ENCODE measurements at regions not wholly inside any gene's neighbourhood (a gene's known extent, or its start where the extent isn't known, plus 50 kb on each side); places are given as distances from the start of the nearest gene placed in this dataset.

- no peaks in the 10 kb centered on the region for H3K9me3 Mint-ChIP-seq
These were observed 214.3 kb downstream of the OGFRL1 start for GRCh38 chr6:71502956-71503355.

More at GRCh38 chr6:71502956-71503355, 214.3 kb downstream of the OGFRL1 start:
- H4K20me1 ChIP-seq (ENCODE audit: control insufficient read depth, insufficient read depth, insufficient read length) = no peaks in the 10 kb centered on the region
- no peak overlapping the region for H2BK20ac ChIP-seq (ENCODE audit: low read depth, low read length, poor library complexity, severe bottlenecking)
- H3K56ac ChIP-seq (ENCODE audit: insufficient read length, low read depth, low read length) = no peak overlapping the region
- no peak overlapping the region for H3T11ph ChIP-seq (ENCODE audit: low read length)
- DNase-seq = no peak
- H3K27ac ChIP-seq (ENCODE audit: insufficient read length, low read depth, low read length) = no peak overlapping the region
- H3K27me3 Mint-ChIP-seq (ENCODE audit: low read depth) = no peaks in the 10 kb centered on the region
- H3K4me3 Mint-ChIP-seq = no peak overlapping the region
- H3K27ac Mint-ChIP-seq = no peak overlapping the region; a peak in 1 of 7 replicates
- WGBS (ENCODE audit: extremely low coverage, insufficient read length, low lambda C conversion rate) = no CpG with 5 or more reads among the region's 3 CpGs
- no peak overlapping the region for H2AFZ ChIP-seq (ENCODE audit: low read length)
- H3K18ac ChIP-seq (ENCODE audit: insufficient read length, low read depth, low read length) = no peak overlapping the region
- no peak overlapping the region for H2BK5ac ChIP-seq (ENCODE audit: insufficient read length, low read length)
- no peak overlapping the region for H3K4ac ChIP-seq (ENCODE audit: low read depth, low read length)
- H3K79me2 ChIP-seq (ENCODE audit: insufficient read depth, low read length) = no peaks in the 10 kb centered on the region
- no peaks in the 10 kb centered on the region for H3K27me3 ChIP-seq (ENCODE audit: insufficient read depth, low read length)
- H3K9me3 ChIP-seq (ENCODE audit: control insufficient read depth, low read depth, low read length) = no peaks in the 10 kb centered on the region
- TF ChIP-seq, protein P1, sequence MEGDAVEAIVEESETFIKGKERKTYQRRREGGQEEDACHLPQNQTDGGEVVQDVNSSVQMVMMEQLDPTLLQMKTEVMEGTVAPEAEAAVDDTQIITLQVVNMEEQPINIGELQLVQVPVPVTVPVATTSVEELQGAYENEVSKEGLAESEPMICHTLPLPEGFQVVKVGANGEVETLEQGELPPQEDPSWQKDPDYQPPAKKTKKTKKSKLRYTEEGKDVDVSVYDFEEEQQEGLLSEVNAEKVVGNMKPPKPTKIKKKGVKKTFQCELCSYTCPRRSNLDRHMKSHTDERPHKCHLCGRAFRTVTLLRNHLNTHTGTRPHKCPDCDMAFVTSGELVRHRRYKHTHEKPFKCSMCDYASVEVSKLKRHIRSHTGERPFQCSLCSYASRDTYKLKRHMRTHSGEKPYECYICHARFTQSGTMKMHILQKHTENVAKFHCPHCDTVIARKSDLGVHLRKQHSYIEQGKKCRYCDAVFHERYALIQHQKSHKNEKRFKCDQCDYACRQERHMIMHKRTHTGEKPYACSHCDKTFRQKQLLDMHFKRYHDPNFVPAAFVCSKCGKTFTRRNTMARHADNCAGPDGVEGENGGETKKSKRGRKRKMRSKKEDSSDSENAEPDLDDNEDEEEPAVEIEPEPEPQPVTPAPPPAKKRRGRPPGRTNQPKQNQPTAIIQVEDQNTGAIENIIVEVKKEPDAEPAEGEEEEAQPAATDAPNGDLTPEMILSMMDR (conservative IDR thresholded peaks at IDR 0.05) = no peak
- H3K79me1 ChIP-seq (ENCODE audit: insufficient read depth, low read depth, low read length, poor library complexity, severe bottlenecking) = no peaks in the 10 kb centered on the region
- H2BK15ac ChIP-seq (ENCODE audit: low read depth, low read length) = no peak overlapping the region
- no peak overlapping the region for H4K5ac ChIP-seq (ENCODE audit: insufficient read length, low read depth, low read length)
- H3K36me3 Mint-ChIP-seq (ENCODE audit: insufficient read depth in 1 of 3, low read depth in 3 of 3) = no peaks in the 10 kb centered on the region
- no peaks in the 10 kb centered on the region; the same call in 1 of the 2 replicates for H3K4me1 ChIP-seq (ENCODE audit: insufficient read depth, low read length)
- no peak overlapping the region for H3K23ac ChIP-seq (ENCODE audit: insufficient read length, low read depth, low read length)
- peaks cover 7% of the 10 kb centered on the region in 2 experiments for H3K4me1 Mint-ChIP-seq
- no peak overlapping the region for H4K8ac ChIP-seq (replicated peaks; ENCODE audit: insufficient read length, low read depth, low read length)
- no peak overlapping the region for H3K14ac ChIP-seq (ENCODE audit: insufficient read depth, low read length)
- H4K91ac ChIP-seq (ENCODE audit: insufficient read length, low read depth, low read length) = no peak overlapping the region
- no peak overlapping the region for H2BK12ac ChIP-seq (ENCODE audit: insufficient read length, low read depth, low read length)
- H3K9ac ChIP-seq (ENCODE audit: extremely low read depth, insufficient read length, low read length) = no peak overlapping the region
- H2AK5ac ChIP-seq (ENCODE audit: insufficient read length, low read length) = no peak overlapping the region
- H2BK120ac ChIP-seq (ENCODE audit: low read depth, low read length, poor library complexity, severe bottlenecking) = no peak overlapping the region
- H3K4me2 ChIP-seq (ENCODE audit: insufficient read depth, insufficient read length, low read length) = no peak overlapping the region
- H3K23me2 ChIP-seq (ENCODE audit: insufficient read length, low read depth, low read length, poor library complexity, severe bottlenecking) = no peaks in the 10 kb centered on the region
